ENCODE measurements at regions not wholly inside any gene's neighbourhood (a gene's known extent, or its start where the extent isn't known, plus 50 kb on each side); places are given as distances from the start of the nearest gene placed in this dataset.

GRCh38 chr4:130485371-130485770, 1389.4 kb downstream of the C4orf33 start:
- no peak for DNase-seq (ENCODE audit: low read depth)

DNA sequence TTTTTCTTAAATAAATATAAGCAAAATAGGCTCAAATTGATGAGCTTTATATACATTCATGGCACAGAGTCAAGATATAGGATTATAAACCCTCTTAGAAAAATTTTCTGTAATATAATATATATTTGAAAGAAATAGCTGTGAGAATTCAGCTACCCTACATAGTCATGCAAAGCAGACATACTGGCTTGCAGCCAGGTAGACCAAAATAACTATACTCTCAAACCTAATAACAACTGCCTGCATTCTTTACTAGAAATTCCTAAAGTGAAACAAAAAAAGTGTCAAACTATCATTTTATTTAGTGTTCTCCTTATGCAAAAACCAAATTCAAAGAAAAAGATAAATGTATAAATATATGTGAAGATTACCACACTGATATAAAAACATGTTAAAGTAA, 1390.2 kb downstream of the C4orf33 start:
- no peak for DNase-seq (ENCODE audit: low read depth)

DNA sequence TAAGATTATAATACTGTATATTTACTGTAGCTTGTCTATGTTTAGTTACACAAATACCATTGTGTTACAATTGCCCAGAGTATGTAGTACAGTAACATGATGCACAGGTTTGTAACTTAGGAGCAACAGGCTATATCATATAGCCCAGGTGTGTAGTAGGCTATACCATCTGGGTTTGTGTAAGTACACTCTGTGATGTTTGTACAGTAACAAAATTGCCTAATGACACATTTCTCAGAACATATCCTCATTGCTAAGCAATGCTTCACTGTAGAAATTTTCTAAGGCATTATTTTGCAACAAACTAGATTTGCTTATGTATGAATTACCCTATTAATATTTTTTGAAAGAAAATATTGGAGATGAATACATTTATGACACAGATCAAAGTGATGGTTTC, 1390.9 kb downstream of the C4orf33 start:
- no peak for DNase-seq (ENCODE audit: low read depth)

- no peak for DNase-seq (ENCODE audit: low read depth)
These were observed 1414.7 kb downstream of the C4orf33 start for GRCh38 chr4:130510661-130511060.

DNA sequence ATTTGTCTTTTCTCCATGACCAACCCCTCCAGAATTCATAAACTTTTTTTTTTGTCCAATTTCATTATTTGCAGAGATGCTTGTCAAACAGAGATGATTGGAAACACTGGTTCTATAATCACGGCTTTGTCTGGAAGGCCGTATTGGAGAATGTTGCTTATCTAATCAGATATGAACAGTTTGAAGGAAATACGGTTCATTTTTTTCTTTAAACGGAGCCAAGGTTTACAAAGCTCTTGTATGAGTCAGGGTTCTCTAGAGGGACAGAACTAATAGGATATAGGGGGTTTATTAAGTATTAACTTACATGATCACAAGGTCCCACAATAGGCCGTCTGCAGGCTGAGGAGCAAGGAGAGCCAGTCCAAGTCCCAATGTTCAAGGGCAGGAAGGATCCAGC, 1415.8 kb downstream of the C4orf33 start:
- no peak for DNase-seq (ENCODE audit: low read depth)

- DNase-seq (ENCODE audit: low read depth): no peak
These were observed 1428.1 kb downstream of the C4orf33 start for GRCh38 chr4:130524057-130524456.

DNA sequence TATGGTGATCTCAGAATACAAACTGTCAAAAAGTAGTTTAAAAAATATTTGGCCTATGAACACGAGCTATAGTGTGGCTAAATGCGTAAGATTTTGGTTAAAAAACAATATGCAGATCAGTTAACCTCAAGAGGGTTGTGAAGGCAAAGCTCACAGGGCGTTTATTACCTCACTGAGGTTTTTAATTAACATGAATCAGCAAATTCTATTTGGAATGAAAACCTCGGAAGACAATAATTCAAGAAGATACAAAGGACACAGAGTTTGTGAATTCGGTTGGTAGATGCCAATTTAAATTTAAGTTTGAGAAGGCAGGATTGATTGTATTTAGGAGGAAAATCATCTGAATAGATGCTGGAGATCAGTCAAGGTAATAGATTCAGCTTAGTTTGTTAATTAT, 1434.6 kb downstream of the C4orf33 start:
- DNase-seq (ENCODE audit: low read depth): no peak

DNA sequence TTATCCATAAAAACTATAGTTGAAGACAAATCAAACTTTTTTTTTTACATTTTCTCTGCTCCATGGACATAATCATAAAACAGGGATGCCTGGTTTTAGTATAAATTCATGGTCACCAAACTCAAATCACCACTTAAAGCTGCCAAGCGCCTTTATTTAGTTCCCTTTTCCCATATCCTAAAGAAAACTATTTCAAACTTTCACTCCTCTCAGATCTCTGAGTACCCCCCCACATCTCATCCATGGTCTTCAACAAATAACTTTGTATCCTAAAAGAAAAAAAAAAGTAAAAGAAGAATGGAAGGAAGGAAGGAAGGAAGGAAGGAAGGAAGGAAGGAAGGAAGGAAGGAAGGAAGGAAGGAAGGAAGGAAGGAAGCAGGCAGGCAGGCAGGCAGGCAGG, 1438.7 kb downstream of the C4orf33 start:
- no peak for DNase-seq (ENCODE audit: low read depth)

DNA sequence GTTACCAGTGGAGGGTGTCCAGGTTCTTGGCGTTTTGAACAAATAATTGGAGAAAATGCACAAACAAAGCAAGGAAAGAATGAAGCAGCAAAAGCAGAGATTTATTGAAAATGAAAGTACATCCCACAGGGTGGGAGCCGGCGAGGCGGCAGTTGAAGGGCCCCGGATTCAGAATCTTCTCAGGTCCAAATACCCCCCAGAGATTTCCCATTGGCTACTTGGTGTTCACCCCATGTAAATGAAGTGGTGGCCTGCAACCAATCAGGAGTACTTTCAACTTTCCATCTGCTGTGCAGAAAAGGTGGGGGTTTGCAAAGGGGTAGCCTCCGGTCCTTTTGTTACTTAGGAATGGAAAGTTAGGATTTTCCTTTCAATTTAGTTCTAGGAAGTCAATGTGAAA, 1447.0 kb downstream of the C4orf33 start:
- DNase-seq (ENCODE audit: low read depth): no peak

DNA sequence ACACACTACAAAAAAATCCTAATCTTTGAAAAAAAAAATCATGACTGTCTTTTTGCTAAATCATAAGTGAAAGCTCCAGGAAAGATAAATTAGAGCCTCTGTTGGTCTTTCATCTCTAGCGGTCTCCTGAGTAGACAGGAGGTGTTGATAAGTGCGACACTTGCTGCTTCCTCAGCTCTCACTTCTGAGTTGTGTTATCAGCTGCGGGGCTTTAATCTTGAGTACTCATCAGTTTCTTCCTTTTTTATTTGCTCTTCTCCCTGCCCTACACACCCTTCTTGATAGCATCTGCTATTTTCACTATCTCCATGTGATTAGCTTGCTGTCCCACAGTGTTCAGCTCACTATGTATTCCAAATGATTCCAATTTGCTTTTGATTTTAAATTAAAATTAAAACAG, 1449.2 kb downstream of the C4orf33 start:
- no peak for DNase-seq (ENCODE audit: low read depth)

- DNase-seq (ENCODE audit: low read depth): no peak
These were observed 1449.6 kb downstream of the C4orf33 start for GRCh38 chr4:130545596-130545995.

- DNase-seq (ENCODE audit: low read depth): no peak
These were observed 1463.3 kb downstream of the C4orf33 start for GRCh38 chr4:130559268-130559667.

GRCh38 chr4:130563185-130563888, 1467.4 kb downstream of the C4orf33 start:
- no peak for DNase-seq (ENCODE audit: low read depth)

GRCh38 chr4:130563889-130564418, 1468.0 kb downstream of the C4orf33 start:
- DNase-seq (ENCODE audit: low read depth): no peak

- no peak for DNase-seq (ENCODE audit: low read depth)
These were observed 1472.8 kb downstream of the C4orf33 start for GRCh38 chr4:130568746-130569145.

DNA sequence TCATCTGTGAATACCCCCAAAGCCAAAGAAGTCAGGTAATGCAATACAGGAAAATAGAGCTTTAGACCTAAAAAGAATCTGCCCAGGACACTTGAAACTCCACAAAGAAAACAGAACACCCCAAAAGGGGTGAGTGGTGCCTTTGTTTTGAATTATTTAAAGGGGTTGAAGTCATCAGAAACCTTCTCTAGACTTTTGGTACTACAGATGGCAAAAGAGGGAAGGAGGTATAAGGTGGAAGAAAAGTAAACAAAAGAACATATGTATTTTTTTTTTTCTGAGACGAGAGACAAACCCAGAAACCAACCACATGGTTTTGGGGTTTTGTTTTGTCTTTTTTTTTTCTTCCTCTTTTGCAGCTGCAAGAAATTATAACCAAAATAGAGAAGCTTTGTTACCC, 1477.8 kb downstream of the C4orf33 start:
- DNase-seq (ENCODE audit: low read depth): no peak

- DNase-seq (ENCODE audit: low read depth): no peak
These were observed 1478.3 kb downstream of the C4orf33 start for GRCh38 chr4:130574215-130574614.

DNA sequence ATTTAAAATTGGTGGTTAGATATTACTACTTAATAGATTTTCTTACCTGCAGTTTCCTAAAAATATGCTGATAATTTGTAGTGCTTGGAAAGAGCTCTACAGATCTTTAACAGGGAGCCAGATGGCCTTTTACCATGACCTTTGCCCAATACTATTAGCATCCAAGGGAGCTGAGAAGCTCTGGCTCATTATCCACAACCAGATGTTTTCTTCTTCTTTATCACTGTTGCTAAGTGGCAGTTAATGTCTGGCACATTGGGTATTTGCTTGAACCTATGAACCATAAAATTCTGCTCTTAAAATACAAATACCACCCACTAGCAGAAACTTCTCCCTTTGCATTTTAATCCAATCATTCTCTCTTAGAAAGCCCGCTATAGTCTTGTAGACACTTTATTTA, 1480.3 kb downstream of the C4orf33 start:
- no peak for DNase-seq (ENCODE audit: low read depth)

- DNase-seq (ENCODE audit: low read depth): no peak
These were observed 1495.1 kb downstream of the C4orf33 start for GRCh38 chr4:130591091-130591490.

- DNase-seq (ENCODE audit: low read depth): no peak
These were observed 1504.8 kb downstream of the C4orf33 start for GRCh38 chr4:130600706-130601105.

DNA sequence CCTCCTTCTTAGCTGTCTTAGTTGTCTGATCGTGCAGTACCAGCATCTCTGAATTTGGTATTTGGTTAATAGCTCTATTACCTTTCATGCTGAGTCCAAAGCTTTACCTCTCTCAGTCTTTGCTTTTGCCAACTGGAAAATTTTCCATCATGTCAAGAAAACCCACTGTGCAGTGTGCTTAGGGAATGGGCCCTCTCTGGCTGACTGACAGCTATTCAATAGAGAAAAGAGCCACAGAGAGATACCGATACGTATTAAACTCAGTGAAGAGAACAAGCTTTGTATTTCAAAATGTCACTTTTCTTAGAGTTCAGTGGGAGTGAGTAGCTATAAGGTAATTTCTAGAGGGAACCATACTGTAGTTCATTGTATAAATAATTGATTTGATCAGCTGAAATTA, 1507.1 kb downstream of the C4orf33 start:
- no peak for DNase-seq (ENCODE audit: low read depth)

- no peak for DNase-seq (ENCODE audit: low read depth)
These were observed 1512.2 kb downstream of the C4orf33 start for GRCh38 chr4:130608121-130608520.

GRCh38 chr4:130628531-130628930, 1532.6 kb downstream of the C4orf33 start:
- no peak for DNase-seq (ENCODE audit: low read depth)
